Ishikawa (cell line): ENCODE measurements at regions not wholly inside any gene's neighbourhood (a gene's known extent, or its start where the extent isn't known, plus 50 kb on each side); places are given as distances from the start of the nearest gene placed in this dataset.

Experiments used
- CEBPB ChIP-seq: IDR thresholded peaks from 2 replicates; pipeline ENCODE4 v1.6.1; 2012
- CREB1 ChIP-seq: IDR thresholded peaks from 2 replicates; pipeline ENCODE4 v1.6.1; 2012; ENCODE audit warnings: low read depth
- EGR1 ChIP-seq: IDR thresholded peaks from 2 replicates; pipeline ENCODE4 v1.6.1; 2012
- EP300 ChIP-seq: IDR thresholded peaks from 2 replicates; pipeline ENCODE4 v1.6.1; 2012; ENCODE audit warnings: borderline replicate concordance
- FOXM1 ChIP-seq: IDR thresholded peaks from 2 replicates; pipeline ENCODE4 v1.6.1; 2012; ENCODE audit warnings: low read depth, borderline replicate concordance
- NFIC ChIP-seq: IDR thresholded peaks from 2 replicates; pipeline ENCODE4 v1.6.1; 2012
- RAD21 ChIP-seq: IDR thresholded peaks from 2 replicates; pipeline ENCODE4 v1.6.1; 2012; ENCODE audit warnings: low read depth
- REST ChIP-seq: IDR thresholded peaks from 2 replicates; pipeline ENCODE4 v1.6.1; 2012; ENCODE audit warnings: low read depth, mild to moderate bottlenecking
- TAF1 ChIP-seq: IDR thresholded peaks from 2 replicates; pipeline ENCODE4 v1.6.1; 2012; ENCODE audit warnings: low read depth, mild to moderate bottlenecking
- TCF12 ChIP-seq: IDR thresholded peaks from 2 replicates; pipeline ENCODE4 v1.6.1; 2012; ENCODE audit warnings: low read depth
- TEAD4 ChIP-seq: IDR thresholded peaks from 2 replicates; pipeline ENCODE4 v1.6.1; 2012
- YY1 ChIP-seq: IDR thresholded peaks from 2 replicates; pipeline ENCODE4 v1.6.1; 2012; ENCODE audit warnings: low read depth
- ZBTB7A ChIP-seq: IDR thresholded peaks from 2 replicates; pipeline ENCODE4 v1.6.1; 2012; ENCODE audit warnings: low read depth
- TF ChIP-seq, protein P1 (sequence below): IDR thresholded peaks from 2 replicates; pipeline ENCODE4 v1.6.1; 2012
- TF ChIP-seq, protein P2 (sequence below): IDR thresholded peaks from 2 replicates; pipeline ENCODE4 v1.6.1; 2012

- TF ChIP-seq TAF1 (no peak), EGR1 (no peak), NFIC (no peak), RAD21 (no peak), YY1 (no peak), TEAD4 (no peak), CEBPB (no peak), FOXM1 (no peak), REST (no peak), EP300 (no peak), TCF12 (no peak), CREB1 (no peak), ZBTB7A (no peak)
- TF ChIP-seq, protein P1, sequence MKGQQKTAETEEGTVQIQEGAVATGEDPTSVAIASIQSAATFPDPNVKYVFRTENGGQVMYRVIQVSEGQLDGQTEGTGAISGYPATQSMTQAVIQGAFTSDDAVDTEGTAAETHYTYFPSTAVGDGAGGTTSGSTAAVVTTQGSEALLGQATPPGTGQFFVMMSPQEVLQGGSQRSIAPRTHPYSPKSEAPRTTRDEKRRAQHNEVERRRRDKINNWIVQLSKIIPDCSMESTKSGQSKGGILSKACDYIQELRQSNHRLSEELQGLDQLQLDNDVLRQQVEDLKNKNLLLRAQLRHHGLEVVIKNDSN, result no peak
- TF ChIP-seq, protein P2, sequence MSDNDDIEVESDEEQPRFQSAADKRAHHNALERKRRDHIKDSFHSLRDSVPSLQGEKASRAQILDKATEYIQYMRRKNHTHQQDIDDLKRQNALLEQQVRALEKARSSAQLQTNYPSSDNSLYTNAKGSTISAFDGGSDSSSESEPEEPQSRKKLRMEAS, result no peak
Measured at GRCh38 chr3:24578951-24579421, 84.3 kb upstream of the THRB start.

GRCh38 chr3:24582431-24583403 lies 88.1 kb upstream of the THRB start:
- TF ChIP-seq RAD21 (peak; percentile 56), FOXM1 (no peak)

GRCh38 chr3:24586920-24587319 lies 92.3 kb upstream of the THRB start:
- no peak for TF ChIP-seq EGR1
- TF ChIP-seq TEAD4, result no peak
- TF ChIP-seq, protein P1, result no peak
- no peak for TF ChIP-seq ZBTB7A
- TF ChIP-seq NFIC, result no peak
- TF ChIP-seq CEBPB, result no peak
- no peak for TF ChIP-seq TAF1
- TF ChIP-seq YY1, result no peak
- TF ChIP-seq TCF12, result no peak
- TF ChIP-seq CREB1, result no peak
- TF ChIP-seq EP300, result no peak
- TF ChIP-seq FOXM1, result no peak

GRCh38 chr3:24588629-24589512 lies 94.2 kb upstream of the THRB start:
- no peak for TF ChIP-seq TEAD4
- TF ChIP-seq EGR1, result no peak
- TF ChIP-seq TCF12, result no peak
- TF ChIP-seq RAD21, result no peak

DNA sequence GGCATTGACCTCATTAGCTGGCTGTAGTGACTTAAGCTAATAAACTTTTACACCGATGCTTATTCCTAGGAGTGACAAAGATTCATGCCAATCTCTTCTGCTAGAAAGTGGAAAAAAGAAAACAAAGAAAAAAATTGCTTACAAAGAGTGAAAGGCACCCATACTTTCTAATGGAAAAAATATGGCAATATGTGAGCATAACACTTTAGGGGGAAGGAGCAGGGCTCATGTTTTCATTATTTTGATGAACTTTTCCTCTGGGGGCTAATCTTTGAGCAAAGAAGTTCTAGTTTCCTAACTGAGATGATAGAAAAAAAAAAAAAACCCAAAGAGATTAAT lies 94.8 kb upstream of the THRB start:
- TF ChIP-seq, protein P2, result no peak
- no peak for TF ChIP-seq TEAD4
- TF ChIP-seq TCF12, result no peak
- no peak for TF ChIP-seq RAD21
- TF ChIP-seq, protein P1, result no peak
- no peak for TF ChIP-seq TAF1
- no peak for TF ChIP-seq REST
- no peak for TF ChIP-seq CREB1
- no peak for TF ChIP-seq ZBTB7A
- no peak for TF ChIP-seq CEBPB
- no peak for TF ChIP-seq NFIC
